ENCODE measurements at regions not wholly inside any gene's neighbourhood (a gene's known extent, or its start where the extent isn't known, plus 50 kb on each side); places are given as distances from the start of the nearest gene placed in this dataset.

DNA sequence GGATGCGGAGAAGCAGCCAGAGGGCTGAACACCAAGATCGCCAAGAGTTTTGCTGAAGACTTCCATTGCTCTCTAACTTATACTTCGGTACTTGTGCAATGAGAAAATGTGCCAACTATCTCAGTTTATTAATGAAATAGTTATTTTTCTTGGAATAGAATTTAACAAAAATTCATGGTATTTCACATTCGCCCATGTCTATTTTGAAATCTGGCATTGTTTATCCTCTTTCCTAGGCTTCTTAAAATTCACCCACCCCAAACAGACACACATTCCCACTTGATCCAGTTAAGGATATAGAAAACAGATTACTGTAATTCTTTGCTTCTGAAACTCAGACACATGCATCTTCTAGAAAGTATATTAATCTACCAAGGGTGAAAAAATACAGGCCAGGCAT, 56.3 kb upstream of the ADAMTS5 start:
- no peak for DNase-seq

DNA sequence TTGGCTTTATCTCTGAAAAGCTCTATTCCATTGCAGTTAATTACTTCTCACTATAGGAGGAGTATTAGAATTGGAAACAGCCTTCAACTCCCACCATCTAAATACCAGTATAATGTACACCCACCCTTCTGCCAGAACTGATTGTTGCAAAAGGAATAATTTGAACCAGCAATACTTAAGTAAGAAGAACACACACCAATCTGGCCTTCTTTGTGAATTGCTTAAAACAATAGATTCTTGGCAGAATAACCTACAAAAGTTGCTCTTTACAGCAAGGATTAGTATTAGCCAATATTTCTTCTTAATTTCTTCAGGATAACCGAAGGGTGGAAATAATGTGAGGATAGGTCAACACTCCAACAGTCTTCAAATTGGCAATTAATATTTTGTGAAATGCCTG, 54.9 kb upstream of the ADAMTS5 start:
- DNase-seq, result no peak

DNA sequence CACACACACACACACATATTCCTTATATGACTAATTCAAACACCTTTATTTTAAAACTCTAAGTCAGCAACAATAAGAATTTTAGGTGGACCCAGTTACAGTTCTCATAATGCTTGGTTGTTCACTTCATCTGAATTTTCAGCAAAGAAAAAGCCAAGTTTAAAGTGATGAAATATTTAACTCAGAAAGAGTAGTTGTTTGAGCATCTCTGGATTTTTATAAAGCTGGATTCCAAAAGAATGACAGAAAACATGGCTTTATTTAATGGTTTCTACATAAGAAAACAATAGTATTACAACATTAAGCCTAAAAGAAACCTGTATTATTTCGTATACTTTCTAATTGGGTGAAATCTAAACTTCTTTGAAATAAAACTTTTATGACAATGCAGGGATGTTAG, 54.2 kb upstream of the ADAMTS5 start:
- DNase-seq, result no peak

DNA sequence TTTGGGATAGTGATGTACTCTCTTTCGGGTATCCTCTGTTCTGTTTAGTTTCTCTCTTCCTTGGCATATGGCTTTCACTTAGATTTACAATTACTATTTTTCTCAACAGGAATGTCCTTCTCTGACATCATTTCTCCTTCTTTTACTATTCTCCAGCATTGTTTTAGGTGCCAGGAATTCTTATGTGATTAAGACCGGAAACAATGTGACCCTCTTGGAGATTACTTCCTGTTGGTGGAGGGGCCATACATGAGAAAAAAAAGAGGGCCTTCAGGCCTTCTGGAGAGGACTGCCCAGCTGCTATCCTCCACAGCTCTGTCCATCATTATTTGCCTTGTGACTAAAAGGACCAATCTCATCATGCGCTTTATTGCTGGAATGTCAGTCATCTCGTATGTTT, 50.4 kb upstream of the ADAMTS5 start:
- DNase-seq, result no peak
